HG03135 (cell line): ENCODE measurements at regions not wholly inside any gene's neighbourhood (a gene's known extent, or its start where the extent isn't known, plus 50 kb on each side); places are given as distances from the start of the nearest gene placed in this dataset.

Experiments
- ATAC-seq: cut with Tn5 transposase; IDR thresholded peaks from one replicate; pipeline ENCODE4 v1.9.1; 2021; ENCODE audit warnings: mild to moderate bottlenecking, moderate library complexity; ENCODE audit not compliant: unreplicated experiment

DNA sequence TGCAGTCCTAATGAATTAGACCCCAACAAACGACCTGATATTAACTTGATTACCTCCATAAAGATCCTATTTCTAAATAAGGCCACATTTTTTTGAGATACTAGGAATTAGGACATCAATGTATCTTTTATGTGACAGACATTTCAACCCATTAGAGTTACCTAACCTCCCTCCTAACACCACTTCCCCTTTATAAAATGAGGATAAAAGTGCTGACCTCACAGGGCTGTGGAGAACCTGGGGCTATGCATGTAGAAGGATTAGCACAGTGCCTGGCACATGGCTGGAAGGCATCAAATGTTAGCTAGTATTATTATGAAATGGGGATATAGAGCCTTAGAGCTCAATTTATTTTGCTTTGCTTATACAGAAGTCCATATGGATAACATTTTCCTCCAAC lies 53.5 kb upstream of the LRRN1 start:
- ATAC-seq = no peak

DNA sequence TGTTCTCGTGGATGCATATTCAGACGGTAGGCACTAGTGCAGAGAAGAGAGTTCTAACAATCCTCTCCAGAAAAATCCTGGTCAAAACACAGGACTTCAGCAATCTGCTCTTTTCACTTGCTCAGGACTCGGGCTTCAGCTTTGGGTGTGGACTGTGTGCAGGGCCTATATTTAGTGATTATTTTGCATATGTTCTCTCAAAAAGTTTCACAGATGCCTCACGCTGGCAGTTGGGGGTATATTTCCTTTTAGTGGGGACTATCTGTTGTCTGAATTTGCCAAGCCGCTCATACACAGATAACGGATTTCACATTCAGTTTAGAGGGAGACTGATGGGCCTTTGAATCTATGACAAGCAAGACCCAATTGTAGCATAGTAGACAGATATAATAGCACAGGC lies 54.4 kb upstream of the LRRN1 start:
- no peak for ATAC-seq

DNA sequence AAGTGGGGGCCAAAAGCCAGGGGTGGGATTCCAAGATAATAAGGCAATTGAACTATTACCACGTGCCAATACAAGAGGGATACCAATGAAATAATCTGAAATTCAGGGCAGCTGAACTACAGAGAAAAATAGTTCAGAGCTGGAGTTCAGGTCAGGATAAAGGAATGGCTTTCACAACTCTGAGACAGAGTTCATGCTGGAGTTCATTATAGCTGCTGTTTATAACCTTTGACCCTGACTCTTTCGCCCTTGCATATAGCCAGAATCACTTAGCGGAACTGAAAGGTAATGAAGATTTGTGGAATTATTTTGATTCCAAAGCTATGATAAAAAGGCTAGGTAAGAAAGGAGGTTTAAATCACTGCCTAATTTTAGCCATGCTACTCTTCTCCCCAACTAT lies 55.5 kb upstream of the LRRN1 start:
- no peak for ATAC-seq

DNA sequence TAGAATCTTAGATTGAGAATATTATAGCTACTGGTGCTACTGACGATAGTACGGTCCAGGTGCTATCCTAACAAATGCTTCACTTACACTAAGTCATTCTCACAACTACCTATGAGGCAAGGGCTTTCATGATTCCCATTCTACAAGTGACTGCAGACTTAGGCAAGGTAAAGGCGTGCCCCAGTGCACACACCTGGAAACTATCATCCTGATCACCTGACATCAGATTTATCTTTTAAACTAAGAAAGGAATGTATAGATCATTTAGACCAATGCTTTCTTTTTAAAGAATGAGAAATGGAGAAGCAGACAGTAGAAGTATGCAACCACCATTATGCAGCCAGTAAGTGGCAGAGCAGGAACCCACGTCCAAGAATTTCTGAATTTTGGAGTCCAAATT lies 59.2 kb upstream of the LRRN1 start:
- no peak for ATAC-seq

DNA sequence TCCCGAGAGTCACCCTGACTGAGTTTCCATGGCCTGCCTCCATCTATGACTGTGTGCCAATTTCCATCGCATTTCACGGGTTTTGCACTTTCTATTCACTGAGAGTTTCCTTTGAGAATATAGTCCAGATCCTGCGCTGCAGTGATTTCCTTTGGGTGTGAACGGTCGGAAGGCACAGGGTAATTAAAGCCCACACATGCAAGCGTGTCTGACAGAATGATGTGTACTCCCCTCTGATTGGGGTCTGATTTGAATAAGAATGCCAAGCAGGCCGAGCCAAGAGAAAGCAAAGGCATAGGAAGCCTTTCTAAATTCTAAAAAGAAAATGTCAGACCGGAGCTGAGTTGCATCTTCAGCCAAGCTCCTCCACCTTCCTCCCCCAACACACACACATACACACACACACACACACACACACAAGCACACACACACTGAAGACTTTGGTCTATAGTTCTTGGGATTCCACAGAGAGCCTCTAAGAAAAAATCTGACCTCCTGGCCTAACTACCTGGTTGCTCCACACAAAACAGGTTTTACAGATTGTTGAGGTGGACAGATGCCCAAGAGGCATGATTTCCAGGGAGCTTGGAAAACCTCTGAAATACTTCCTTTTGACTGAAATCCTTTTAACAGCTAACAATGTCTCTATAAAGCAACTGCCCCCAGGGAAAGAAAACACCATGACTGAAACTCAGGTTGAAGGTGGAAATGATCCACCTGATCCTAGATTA lies 59.7 kb upstream of the LRRN1 start:
- no peak for ATAC-seq

DNA sequence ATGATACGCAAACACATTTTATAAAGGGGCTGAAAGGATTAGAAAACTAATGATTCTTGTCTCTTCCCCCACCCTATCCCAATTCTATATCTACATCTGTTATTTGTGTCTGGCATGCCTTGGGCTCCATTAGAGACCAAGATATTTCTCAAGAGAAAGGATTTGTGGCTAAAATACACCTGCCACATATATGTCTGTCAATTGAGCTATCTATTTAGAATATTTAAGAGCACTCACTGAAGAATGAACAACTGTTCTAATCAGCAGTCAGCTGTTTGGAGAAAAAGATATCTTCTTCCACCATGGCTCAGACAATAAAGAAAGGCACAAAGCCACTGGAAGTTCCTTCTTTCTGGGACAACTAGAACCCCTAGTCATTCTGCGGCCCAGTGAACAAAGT lies 61.7 kb upstream of the LRRN1 start:
- no peak for ATAC-seq

DNA sequence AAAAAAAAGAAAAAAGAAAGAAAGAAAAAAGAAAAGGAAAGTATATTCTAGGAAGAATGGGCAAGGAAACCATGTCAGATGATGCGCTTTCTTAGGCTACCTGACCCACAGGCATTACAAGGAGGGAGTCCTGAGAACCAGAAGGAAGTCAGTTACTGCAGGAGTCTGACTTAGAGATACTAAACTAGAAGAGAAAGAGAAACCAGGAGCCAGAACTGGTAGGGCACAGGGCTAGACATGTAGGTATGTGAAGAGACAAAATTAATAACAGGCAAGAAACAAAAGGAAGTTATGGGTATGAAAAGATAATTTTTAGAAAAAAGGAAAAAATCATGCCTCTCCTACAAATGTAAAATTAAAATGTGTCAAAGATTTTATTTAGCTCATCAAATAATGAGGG lies 63.3 kb upstream of the LRRN1 start:
- ATAC-seq = no peak

DNA sequence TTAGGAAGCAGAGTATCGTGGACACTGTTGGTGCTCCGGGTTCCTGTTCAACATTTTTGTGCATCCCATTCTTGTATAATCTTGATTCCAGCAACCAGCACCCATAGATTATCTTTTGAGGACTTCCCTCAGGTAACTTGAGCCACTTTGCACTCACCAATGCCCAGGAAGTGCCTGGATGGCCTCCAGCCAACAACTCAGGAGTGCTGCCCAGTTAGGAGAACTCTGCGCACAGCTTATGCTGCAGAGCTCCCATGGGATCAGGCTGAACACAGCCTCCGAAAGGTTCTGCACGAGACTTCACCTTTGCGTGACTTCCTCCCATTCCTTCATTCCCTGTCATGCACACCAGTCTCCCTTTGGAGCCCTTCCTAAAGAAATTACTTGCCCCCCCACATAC lies 64.3 kb upstream of the LRRN1 start:
- no peak for ATAC-seq

DNA sequence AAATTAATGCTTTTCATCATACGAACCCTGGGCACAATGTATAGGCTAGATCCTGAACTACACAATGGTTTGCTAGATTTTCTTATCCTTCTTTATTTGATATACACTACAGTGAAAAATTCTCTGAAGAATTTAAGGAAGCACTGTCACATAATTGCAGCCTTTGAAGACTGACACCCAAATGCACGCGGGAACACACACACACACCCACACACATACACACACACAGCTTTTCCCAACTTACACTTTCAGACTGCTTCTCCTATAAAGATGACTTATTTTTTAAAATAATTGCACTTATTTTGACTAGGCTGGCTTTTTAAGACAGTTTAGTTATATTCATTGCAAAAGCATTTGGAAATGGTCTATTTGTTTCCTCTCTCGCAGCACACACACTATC lies 70.0 kb upstream of the LRRN1 start:
- no peak for ATAC-seq

DNA sequence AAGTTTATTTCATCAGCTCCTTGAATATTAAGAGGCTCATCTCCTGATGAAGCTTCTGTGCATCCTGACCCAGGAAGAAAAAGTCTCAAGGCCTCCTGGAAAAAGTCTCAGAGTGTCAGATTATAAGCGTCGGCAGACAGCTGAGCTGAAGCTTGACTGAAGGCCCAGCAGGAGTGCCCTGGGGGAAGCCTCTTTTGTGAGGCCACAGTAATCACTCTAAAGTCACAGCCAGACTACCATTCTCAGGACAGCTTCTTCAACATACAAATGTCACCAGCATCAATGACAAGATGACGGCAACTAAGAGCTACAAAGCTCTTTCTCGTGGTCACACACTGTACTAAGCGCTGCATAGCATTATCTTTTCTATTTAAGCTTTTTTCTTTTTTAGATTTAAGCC lies 72.7 kb upstream of the LRRN1 start:
- no peak for ATAC-seq

DNA sequence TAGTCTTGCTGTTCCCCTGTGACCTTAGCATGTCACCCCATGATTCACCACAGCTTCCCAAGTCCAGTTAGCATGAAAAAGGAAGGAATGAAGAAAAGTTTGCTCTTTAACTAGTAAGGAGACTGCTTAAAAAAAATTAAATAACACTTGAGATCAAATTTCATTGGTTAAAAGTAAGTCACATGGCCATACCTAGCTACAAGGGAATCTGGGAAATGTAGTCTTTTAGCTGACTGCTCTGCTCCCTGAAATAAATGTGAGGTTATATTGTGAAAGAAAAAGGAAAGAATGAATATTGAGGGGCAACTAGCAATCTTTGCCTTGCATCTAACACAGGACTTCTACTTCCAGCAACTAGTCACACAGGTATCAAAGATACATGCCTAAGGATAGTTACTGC lies 84.7 kb upstream of the LRRN1 start:
- ATAC-seq = no peak

DNA sequence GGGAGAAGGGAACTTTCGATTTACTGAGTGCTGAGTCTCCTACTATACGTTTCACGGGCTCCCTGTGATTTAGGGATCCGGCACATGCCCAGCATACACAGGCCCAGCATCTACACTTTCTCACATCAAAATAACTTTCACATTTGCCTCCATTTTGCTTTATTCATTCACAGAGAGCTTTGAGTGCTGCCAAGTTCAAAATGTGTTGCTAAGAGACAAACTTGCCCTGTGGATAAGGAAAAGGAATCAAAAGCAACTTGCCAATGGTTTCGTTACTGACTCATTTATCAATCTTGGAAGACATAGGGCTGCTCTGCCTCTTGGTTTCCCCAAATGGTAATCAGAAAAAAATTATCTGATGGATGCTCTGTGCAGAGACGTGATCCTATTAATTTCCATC lies 86.3 kb upstream of the LRRN1 start:
- no peak for ATAC-seq

DNA sequence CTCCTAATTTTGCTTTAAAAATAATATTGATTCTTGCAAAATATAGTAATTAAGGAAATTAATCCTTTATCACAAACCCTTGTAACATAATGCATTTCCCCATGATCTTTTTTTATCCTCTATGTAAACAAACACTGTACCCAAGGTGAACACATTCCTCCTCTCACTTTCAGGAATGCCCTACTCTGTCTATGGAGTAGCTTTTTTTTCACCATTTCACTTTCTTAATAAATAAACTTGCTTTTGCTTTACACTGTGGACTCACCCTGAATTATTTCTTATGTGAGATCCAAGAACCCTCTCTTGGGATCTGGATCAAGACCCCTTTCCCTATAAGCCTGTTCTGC lies 90.5 kb upstream of the LRRN1 start:
- ATAC-seq = no peak

DNA sequence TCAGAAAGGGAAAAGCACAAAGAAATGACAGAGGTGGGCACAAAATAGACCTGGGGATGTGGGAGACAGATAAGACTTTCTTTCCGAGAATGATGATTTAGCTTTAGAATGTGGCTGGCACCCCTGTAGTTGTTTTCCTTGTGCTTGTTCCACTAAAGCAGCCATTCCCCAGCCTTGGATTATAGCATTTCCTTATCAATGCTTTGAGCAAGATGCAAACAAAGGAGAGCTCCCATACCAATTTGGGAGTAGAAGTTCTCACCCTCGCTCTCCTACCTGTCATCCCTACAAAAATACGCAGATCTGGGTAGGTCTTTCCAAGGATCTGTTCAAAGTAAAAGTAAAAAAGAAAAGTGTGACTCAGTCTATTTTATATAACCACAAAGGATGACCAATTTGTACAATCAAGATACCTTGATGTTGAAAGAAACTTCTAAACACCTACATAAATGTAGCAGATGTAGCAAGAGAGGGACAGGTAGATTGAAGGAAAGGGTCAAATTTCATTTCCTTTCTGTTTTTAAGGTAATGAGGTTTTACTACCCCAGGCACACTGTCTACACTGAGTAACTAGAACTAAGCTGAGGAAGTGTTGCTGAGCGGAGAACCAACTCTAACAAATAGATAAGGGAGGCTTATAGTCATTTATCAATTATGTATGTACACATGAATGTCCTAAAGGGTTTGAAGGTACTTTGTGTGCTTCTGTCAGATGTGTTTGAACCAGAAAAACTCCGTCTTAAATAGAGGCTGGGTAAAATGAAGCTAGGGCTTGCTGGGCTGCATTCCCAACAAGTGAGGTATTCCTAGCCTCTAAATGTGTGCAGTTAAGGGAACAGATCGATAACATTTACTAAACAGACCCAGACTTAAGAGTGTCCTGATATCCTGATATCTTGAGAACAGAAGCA lies 91.1 kb upstream of the LRRN1 start:
- no peak for ATAC-seq

DNA sequence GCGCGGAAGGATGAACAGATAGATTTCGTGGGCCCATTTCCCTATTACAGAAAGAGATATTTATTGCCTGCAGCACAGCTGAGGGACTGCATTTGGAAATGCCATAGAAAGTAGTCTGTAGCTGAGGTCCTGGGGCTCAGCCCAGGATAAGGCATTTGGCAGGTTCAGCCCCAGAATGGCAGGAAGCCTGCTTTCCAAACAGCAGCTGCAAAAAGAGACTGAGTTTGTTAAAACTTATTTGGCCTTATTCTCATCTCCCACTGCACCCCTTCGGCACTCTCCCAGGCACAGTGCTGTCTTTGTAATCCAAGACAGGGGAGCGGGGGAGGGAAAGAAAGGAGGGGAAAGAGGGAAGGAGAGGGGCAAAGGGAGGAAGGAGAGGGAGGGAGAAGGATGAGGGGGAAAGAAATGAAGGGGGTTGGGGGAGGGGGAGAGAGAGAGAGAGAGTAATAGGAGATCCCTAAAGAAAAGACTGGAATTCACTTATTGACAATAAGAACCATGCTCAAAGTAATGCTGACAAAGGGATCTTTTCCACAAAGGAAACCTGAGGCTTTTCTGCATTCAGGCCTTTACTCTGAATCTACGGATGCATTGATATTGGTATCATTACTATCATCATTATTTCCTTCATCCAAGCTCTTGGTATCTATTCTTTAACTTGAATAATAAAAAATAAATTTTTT lies 94.0 kb upstream of the LRRN1 start:
- no peak for ATAC-seq

DNA sequence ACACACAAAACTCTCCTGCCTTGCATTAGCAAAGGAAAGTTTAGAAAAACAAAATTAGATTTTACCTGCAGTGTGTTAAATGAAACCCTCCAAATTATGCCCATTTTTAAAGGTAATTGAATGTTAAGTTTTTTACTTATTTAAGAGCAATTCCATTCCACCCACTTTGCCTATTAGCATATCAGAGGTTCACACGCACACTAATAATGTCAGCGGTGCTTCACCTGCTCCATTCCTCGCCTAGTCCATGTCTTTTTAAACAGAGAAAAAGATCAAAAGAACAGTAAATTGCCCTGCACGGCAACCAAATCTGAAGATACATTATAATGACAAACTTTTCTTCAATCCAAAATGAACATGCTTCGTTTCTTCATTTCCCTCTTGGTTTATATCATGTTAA lies 97.3 kb upstream of the LRRN1 start:
- ATAC-seq = no peak

DNA sequence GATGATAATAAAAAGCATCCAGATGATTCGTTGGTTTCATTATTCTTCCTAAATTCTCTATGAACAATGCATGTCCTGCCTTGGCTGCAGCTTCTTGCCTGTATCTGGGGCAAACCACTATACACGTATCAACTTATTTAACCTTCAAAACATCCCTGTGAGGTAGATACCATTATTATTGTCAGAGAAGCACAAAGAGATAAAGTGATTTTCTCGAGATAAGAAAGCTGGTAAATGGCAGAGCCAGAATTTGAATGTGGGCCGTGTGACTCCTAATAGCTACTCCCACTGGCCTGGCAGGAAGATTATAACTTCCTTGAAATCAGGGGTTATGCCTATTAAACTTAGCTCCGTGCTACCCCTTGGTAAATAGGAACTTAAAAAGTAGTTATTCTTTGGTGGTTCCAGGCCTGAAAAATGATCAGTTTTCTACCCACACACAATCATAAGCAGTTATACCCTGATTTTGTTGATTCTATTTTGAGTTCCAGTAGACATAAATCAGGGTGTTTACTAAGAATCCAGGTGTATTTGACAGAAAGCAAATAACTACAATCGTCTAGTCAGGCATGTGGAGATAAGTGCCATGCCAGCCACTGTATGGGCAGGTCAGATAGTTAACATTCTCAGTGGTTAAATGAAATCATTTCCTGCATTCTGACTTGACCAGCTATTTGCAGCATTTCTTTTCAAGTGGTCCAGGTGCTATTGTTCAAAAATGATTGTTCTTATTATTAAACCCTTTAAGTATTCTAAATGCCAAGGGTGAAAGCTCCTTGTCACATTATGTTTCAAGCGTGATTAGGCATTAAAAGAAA lies 99.2 kb upstream of the LRRN1 start:
- no peak for ATAC-seq

DNA sequence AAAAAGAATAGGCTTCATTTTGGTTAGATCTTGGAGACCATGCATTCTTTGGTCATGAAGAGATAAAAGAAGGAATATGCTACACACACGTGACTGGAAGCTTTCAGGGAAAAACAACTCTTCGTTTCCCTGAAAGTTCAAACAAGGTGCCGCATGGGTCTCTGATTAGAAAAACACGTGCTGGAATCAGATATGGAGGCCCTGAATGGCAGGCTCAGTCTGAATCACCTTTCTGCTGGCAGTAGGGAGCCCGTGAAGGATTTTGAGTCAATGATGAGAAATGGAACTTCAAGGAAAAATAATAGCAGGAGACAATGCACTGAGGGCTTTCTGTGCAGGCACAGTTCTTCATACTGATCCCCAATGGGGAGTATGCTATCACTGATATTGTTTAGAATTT lies 99.8 kb upstream of the LRRN1 start:
- ATAC-seq = no peak

DNA sequence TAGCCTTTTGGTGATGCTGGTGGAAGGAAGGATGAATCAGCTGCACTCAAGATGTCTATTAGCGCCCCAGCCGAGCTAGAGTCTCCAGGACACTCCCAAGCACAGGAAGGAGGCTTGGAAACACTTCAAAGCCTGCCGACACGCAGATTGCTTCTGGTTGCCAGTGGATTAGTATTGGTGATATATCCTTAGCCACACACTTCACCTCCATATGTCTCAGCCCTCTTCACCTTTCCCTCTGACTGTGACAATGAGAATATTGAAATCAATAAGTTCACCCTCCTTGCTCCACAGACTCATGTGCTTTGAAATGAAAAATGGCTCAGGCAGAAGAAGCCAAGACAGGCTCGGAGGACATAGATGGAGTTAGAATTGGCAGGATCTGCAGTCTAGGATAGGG lies 102.9 kb upstream of the LRRN1 start:
- ATAC-seq = no peak

DNA sequence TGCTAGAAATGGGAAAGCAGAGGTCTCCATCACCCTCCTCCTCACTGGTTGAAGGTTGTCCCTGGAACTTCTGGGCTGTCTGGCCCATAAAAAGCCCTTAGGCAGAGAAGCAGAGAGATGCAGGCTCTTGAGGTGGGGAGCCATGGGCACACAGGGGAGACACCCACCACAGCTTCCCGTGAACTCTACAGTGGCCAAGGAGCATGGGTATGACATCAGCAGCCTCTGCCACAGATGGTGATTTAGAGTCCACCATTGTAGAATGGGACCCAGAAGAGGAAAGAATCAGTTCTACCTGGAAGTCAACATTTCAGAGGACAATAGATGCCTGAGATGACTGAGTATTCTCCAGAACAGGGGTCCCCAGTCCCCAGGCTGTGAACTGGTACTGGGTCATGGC lies 105.6 kb upstream of the LRRN1 start:
- no peak for ATAC-seq
